Ishikawa (cell line): ENCODE measurements at regions not wholly inside any gene's neighbourhood (a gene's known extent, or its start where the extent isn't known, plus 50 kb on each side); places are given as distances from the start of the nearest gene placed in this dataset.

Source experiments
- CEBPB ChIP-seq: IDR thresholded peaks from 2 replicates; pipeline ENCODE4 v1.6.1; 2012
- CREB1 ChIP-seq: IDR thresholded peaks from 2 replicates; pipeline ENCODE4 v1.6.1; 2012; ENCODE audit warnings: low read depth
- EGR1 ChIP-seq: IDR thresholded peaks from 2 replicates; pipeline ENCODE4 v1.6.1; 2012
- EP300 ChIP-seq: IDR thresholded peaks from 2 replicates; pipeline ENCODE4 v1.6.1; 2012; ENCODE audit warnings: borderline replicate concordance
- FOXM1 ChIP-seq: IDR thresholded peaks from 2 replicates; pipeline ENCODE4 v1.6.1; 2012; ENCODE audit warnings: low read depth, borderline replicate concordance
- NFIC ChIP-seq: IDR thresholded peaks from 2 replicates; pipeline ENCODE4 v1.6.1; 2012
- RAD21 ChIP-seq: IDR thresholded peaks from 2 replicates; pipeline ENCODE4 v1.6.1; 2012; ENCODE audit warnings: low read depth
- TAF1 ChIP-seq: IDR thresholded peaks from 2 replicates; pipeline ENCODE4 v1.6.1; 2012; ENCODE audit warnings: low read depth, mild to moderate bottlenecking
- TCF12 ChIP-seq: IDR thresholded peaks from 2 replicates; pipeline ENCODE4 v1.6.1; 2012; ENCODE audit warnings: low read depth
- TEAD4 ChIP-seq: IDR thresholded peaks from 2 replicates; pipeline ENCODE4 v1.6.1; 2012
- YY1 ChIP-seq: IDR thresholded peaks from 2 replicates; pipeline ENCODE4 v1.6.1; 2012; ENCODE audit warnings: low read depth
- ZBTB7A ChIP-seq: IDR thresholded peaks from 2 replicates; pipeline ENCODE4 v1.6.1; 2012; ENCODE audit warnings: low read depth
- TF ChIP-seq, protein P1 (sequence below): IDR thresholded peaks from 2 replicates; pipeline ENCODE4 v1.6.1; 2012
- TF ChIP-seq, protein P2 (sequence below): IDR thresholded peaks from 2 replicates; pipeline ENCODE4 v1.6.1; 2012
- TF ChIP-seq, protein P3 (sequence below): IDR thresholded peaks from 2 replicates; pipeline ENCODE4 v1.6.1; 2012; ENCODE audit warnings: low read depth, mild to moderate bottlenecking

DNA sequence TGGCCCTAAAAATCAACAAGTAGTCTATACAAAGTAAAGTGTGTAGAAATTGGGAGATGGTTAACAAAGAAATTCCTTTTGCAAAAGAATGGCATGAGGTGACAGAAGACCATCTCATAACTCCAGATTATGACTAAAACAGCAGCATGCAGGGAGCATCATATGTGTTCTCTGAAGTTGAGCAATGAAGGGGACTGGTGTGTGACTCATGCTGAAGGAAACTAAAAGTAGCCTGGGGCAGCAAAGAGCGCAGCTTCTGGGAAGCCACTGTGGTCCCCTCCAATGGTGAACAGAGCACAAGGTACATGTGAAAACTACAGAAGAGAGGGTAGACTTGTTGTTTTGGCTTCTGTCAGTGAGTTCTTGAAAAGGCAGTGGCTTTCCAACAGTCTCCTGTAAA is 133.4 kb downstream of the MACC1 start:
- TF ChIP-seq FOXM1 (no peak), EP300 (no peak), CEBPB (no peak)
- TF ChIP-seq, protein P1, sequence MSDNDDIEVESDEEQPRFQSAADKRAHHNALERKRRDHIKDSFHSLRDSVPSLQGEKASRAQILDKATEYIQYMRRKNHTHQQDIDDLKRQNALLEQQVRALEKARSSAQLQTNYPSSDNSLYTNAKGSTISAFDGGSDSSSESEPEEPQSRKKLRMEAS, result no peak

DNA sequence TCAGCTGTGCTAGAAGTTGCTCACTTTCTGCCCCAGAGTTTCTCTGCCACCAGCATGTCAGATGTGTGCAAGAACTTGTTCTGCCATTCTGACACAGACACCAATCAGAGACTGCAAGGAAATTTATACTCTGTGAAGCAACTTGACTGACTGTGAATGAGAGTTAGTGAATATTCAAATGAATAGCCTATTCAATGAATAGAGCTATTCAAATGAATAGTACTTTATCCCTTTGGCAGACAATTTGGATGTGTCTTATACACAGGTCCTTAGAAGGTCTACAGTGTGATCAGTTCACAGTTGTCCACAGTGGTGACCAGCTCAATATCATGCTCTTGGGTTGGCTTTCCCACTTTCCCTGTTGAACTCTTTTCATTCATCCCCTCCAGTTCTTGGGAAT is 138.1 kb downstream of the MACC1 start:
- no peak for TF ChIP-seq EP300
- TF ChIP-seq YY1, result no peak
- no peak for TF ChIP-seq NFIC
- no peak for TF ChIP-seq TEAD4
- no peak for TF ChIP-seq CEBPB
- TF ChIP-seq, protein P1, result no peak
- no peak for TF ChIP-seq ZBTB7A
- no peak for TF ChIP-seq RAD21
- TF ChIP-seq, protein P2, sequence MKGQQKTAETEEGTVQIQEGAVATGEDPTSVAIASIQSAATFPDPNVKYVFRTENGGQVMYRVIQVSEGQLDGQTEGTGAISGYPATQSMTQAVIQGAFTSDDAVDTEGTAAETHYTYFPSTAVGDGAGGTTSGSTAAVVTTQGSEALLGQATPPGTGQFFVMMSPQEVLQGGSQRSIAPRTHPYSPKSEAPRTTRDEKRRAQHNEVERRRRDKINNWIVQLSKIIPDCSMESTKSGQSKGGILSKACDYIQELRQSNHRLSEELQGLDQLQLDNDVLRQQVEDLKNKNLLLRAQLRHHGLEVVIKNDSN, result no peak

DNA sequence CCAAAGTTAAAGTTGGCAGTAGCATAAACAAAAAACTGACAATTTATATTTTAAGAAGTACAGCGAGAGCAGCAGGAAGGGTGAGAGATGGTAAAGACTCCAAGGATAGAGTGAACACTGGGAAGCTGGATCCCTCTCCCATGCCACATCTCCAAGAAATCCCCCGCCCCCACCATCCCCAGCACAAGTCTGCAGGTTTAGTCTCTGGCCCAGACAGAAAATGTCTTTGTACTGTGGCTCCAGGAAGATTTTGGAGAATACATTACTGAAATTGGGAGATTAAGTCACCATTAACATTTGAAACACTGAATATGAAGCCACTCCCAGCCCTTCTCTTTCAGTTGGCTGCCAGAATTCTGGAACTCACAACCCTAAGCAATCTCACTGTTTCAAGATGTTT is 140.3 kb downstream of the MACC1 start:
- TF ChIP-seq EGR1 (no peak), RAD21 (no peak), CREB1 (no peak), TAF1 (no peak), TEAD4 (no peak), FOXM1 (no peak)

DNA sequence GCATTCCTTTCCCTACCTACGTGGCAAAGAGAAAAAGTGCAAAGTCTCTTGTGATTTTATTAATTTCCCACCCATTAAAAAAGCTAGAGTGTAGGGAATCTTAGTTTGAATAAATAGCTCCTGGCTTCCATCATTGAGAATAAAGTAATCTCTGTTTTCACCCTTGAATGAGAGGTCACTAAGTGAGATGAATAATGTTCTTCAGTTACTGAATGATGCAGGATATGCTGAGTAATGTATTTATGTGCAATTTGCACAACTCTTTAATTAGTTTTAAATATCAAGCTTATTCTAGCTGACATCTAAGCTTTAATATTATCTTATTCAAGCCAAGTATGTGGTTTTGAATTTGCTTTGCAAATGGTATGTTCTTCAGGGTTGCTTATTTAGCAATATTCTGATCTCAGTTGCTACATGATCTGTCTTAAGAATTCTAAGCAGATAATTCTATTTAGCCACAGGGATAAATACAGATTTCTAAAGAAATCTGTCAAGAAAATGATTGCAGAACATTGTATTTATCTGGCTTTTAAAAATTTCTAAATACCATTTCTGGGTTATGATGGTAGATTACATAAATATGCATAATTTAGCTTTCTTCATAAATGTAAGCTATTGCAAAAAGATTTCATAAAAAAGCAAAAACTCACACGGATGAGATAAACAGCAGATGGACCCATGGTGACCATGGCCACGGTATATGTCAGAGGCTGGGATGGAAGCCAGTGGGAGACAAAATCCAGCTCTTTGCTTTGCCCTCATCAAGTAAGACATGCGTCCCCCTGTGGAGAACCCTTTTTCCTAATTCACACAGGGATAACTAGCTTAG is 141.0 kb downstream of the MACC1 start:
- TF ChIP-seq CEBPB (no peak), ZBTB7A (no peak), FOXM1 (no peak), TEAD4 (no peak), TCF12 (no peak), RAD21 (no peak), EP300 (no peak), YY1 (no peak), NFIC (no peak), TAF1 (no peak), CREB1 (no peak), EGR1 (no peak)
- TF ChIP-seq, protein P1, result no peak
- TF ChIP-seq, protein P2, result no peak
- TF ChIP-seq, protein P3, sequence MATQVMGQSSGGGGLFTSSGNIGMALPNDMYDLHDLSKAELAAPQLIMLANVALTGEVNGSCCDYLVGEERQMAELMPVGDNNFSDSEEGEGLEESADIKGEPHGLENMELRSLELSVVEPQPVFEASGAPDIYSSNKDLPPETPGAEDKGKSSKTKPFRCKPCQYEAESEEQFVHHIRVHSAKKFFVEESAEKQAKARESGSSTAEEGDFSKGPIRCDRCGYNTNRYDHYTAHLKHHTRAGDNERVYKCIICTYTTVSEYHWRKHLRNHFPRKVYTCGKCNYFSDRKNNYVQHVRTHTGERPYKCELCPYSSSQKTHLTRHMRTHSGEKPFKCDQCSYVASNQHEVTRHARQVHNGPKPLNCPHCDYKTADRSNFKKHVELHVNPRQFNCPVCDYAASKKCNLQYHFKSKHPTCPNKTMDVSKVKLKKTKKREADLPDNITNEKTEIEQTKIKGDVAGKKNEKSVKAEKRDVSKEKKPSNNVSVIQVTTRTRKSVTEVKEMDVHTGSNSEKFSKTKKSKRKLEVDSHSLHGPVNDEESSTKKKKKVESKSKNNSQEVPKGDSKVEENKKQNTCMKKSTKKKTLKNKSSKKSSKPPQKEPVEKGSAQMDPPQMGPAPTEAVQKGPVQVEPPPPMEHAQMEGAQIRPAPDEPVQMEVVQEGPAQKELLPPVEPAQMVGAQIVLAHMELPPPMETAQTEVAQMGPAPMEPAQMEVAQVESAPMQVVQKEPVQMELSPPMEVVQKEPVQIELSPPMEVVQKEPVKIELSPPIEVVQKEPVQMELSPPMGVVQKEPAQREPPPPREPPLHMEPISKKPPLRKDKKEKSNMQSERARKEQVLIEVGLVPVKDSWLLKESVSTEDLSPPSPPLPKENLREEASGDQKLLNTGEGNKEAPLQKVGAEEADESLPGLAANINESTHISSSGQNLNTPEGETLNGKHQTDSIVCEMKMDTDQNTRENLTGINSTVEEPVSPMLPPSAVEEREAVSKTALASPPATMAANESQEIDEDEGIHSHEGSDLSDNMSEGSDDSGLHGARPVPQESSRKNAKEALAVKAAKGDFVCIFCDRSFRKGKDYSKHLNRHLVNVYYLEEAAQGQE, result no peak

DNA sequence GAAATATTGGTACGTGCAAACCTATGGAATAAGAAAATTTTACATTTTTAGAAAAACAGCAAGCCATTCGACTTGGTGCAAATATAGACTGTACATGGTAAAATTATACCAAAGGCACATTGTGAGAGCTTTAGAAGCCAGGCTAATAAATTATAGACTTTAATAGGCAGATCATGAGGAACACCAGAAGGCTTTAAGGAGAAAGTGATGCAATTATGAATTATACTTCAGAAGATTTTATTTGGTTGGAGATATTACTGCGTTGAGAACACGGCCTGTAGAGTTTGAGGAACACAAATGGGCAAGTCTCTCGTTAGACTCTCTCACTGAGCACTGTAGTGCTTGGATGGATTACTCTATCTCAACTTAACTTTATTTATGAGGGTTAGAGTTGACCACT is 141.7 kb downstream of the MACC1 start:
- TF ChIP-seq TCF12 (no peak), TEAD4 (no peak), RAD21 (no peak), CEBPB (no peak), EP300 (no peak), TAF1 (no peak), YY1 (no peak), NFIC (no peak), ZBTB7A (no peak), FOXM1 (no peak), EGR1 (no peak)
- TF ChIP-seq, protein P2, result no peak

DNA sequence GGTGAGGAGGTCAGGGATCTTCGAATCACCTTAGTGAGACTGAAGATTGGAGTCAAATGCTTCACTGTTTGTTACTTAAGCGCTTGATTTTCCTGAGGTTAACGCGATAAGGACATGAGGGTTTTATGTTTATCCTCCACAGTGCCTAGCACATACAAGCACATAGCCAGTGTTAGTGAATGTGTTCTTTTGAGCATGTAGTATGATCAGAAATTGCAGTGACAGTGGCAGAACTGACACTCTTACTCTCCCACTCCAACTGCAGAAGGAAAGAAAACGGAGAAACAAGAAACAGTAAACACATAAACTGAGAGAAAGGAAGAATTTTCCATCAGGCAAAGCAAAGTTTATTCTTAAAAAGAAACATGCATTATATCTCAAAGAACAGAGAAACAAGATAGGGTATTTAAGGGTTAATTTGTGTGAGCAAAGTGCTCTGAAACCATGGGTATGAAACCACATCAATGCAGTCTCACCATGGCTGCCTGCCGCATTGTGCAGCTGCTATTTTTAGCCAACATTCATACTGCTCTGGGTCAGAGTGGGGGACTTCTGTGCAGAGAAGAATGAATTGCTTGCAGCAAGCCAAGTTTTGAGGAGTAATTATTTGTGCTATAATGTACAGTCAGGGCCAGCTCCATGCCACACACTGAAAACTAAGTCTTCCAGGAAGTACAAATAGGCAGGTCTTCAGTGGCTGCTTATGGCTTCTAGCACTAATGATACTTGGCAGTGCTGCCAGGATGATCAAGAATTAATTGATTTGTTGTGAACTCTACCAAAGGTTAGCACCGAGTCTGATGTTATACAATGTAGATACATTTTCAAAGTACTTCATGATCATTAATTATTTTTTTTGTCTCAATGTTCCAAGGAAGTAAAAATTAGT is 152.0 kb downstream of the MACC1 start:
- TF ChIP-seq YY1, result no peak
- TF ChIP-seq, protein P2, result no peak
- TF ChIP-seq ZBTB7A, result no peak
- TF ChIP-seq, protein P1, result no peak
- TF ChIP-seq NFIC, result no peak
- TF ChIP-seq, protein P3, result no peak
- TF ChIP-seq EP300, result no peak
- TF ChIP-seq RAD21, result no peak
- TF ChIP-seq TEAD4, result no peak
